Erythroblast (primary cell): ENCODE measurements at regions not wholly inside any gene's neighbourhood (a gene's known extent, or its start where the extent isn't known, plus 50 kb on each side); places are given as distances from the start of the nearest gene placed in this dataset.

Source experiments
- GATA1 ChIP-seq: IDR thresholded peaks from 2 replicates; pipeline ENCODE4 v1.6.1; 2011; ENCODE audit warnings: low read depth, mild to moderate bottlenecking, control low read depth, low read length, moderate library complexity
- POLR2A ChIP-seq: IDR thresholded peaks from 2 replicates; pipeline ENCODE4 v1.6.1; 2011; ENCODE audit warnings: mild to moderate bottlenecking, low read length

DNA sequence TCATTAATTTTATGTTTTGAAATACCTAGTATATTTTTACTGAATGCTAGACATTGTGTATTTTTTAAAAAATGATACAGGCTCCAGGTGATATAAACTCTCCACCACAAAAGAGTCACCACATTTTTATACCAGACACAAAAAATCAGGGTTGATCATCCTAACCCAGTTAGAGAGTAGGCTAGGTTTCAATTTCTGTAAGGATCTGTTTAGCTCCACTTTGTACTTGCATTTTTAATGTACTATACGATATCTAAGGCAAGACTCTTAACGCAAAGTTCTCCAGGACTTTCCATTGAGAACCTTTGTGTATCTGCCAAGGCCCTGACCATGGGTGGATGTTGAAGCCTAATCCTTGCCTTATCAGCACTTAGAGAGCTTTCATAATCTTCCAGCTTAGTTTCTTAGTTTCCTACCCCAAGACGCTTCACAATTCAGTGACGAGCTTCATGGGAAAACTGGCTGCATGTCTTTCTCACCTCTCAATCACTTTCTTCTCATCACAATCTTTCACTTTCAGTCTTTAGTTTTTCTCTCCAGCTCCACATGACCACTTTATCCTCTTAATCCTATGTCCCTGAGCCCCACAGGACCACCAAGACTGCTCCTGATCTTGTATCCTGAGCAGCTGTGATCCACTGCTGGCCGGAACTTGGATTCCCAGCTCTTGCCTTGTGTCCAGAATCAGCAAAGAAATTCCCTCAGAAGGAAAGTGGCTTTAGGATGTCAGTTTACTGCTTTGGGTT lies 635.8 kb downstream of the RNF144A start:
- no peak for TF ChIP-seq POLR2A
- TF ChIP-seq GATA1: no peak
